Neural progenitor cell (in vitro differentiated cells): ENCODE measurements at regions not wholly inside any gene's neighbourhood (a gene's known extent, or its start where the extent isn't known, plus 50 kb on each side); places are given as distances from the start of the nearest gene placed in this dataset.
"Not testable (repeated sequence)": the region's sequence is repeated elsewhere in the genome, so short reads cannot be mapped to it uniquely, and the experiment has no call there.

Source experiments
- CTCF ChIP-seq: fragments of 200-600 bp; sonication (generic); IDR thresholded peaks from 2 replicates; pipeline ENCODE4 v1.5.1; 2017; ENCODE audit warnings: antibody characterized with exemption, mild to moderate bottlenecking
- EZH2 ChIP-seq: fragments of 200-600 bp; sonication (generic); IDR thresholded peaks from 2 replicates; pipeline ENCODE4 v1.6.1; 2017; ENCODE audit warnings: antibody characterized with exemption, mild to moderate bottlenecking, moderate library complexity

GRCh38 chr4:9076486-9076885 lies 93.7 kb upstream of the FAM90A26 start:
- not testable (repeated sequence) for TF ChIP-seq CTCF, EZH2
